Calu3 (cell line): ENCODE measurements at regions not wholly inside any gene's neighbourhood (a gene's known extent, or its start where the extent isn't known, plus 50 kb on each side); places are given as distances from the start of the nearest gene placed in this dataset.
A peak's percentile ranks its signal among the peaks of the same experiment; 100 is the strongest.

Source experiments
- BruUV-seq: library from RNA; stranded (reverse); fragments of 400-500 nt; replicated peaks from 2 replicates; lab custom pipeline; 2021; lab: Mats Ljungman, UMichigan
- CTCF ChIA-PET: fragments of 300-600 bp; sonication (Branson Sonifier 250); formaldehyde crosslinking; loops from one replicate; lab custom pipeline; 2022; ENCODE audit warnings: antibody characterized with exemption; lab: Charles Lee
- DNase-seq: peaks from one replicate; pipeline ENCODE4 v3.0.0; 2022
- H3K27ac Mint-ChIP-seq: one replicate; pipeline ENCODE4 v1.8.0; 2022; ENCODE audit warnings: mixed read lengths; ENCODE audit not compliant: unreplicated experiment
- H3K27me3 Mint-ChIP-seq: one replicate; pipeline ENCODE4 v1.8.0; 2022; ENCODE audit warnings: mixed read lengths; ENCODE audit not compliant: unreplicated experiment
- H3K36me3 Mint-ChIP-seq: one replicate; pipeline ENCODE4 v1.8.0; 2022; ENCODE audit warnings: mild to moderate bottlenecking, moderate library complexity, mixed read lengths; ENCODE audit not compliant: insufficient read depth, unreplicated experiment
- H3K4me1 Mint-ChIP-seq: one replicate; pipeline ENCODE4 v1.8.0; 2022; ENCODE audit warnings: mild to moderate bottlenecking, low read depth, mixed read lengths; ENCODE audit not compliant: unreplicated experiment
- H3K4me3 Mint-ChIP-seq: one replicate; pipeline ENCODE4 v1.8.0; 2022; ENCODE audit warnings: mild to moderate bottlenecking, low read depth, moderate library complexity, mixed read lengths; ENCODE audit not compliant: unreplicated experiment
- H3K9me3 Mint-ChIP-seq: one replicate; pipeline ENCODE4 v1.8.0; 2022; ENCODE audit warnings: low read depth, mixed read lengths; ENCODE audit not compliant: unreplicated experiment
- CTCF ChIP-seq: fragments of 200-600 bp; IDR thresholded peaks from one replicate; pipeline ENCODE4 v1.8.0; 2022; ENCODE audit warnings: antibody characterized with exemption; ENCODE audit not compliant: unreplicated experiment
- intact Hi-C: fragments of 100-400 bp; cut with micrococcal nuclease; formaldehyde crosslinking; loops from one replicate; pipeline ENCODE4 v1.10.0; 2022; ENCODE audit not compliant: unreplicated experiment

- intact Hi-C loops: no loop called here
- Mint-ChIP-seq H3K9me3 (no peaks in the 10 kb centered on the region), H3K36me3 (no peaks in the 10 kb centered on the region), H3K4me1 (peaks cover 8% of the 10 kb centered on the region), H3K27ac (no peak overlapping the region), H3K4me3 (no peak overlapping the region), H3K27me3 (no peaks in the 10 kb centered on the region)
- no TSS peak for BruUV-seq
- no peak for DNase-seq
- CTCF ChIA-PET: interaction anchor here (0.8 to 1.3 kb wide), 2 partner anchors 10 to 456 kb away, joined by 3 read pairs; no protein-coding TSS in a partner anchor
- no peak for TF ChIP-seq CTCF
Measured at GRCh38 chr1:229147072-229147471, 123.8 kb upstream of the RAB4A start.

- no TSS peak for BruUV-seq
- CTCF ChIA-PET: interaction anchor here (0.6 to 1.1 kb wide), 3 partner anchors 11 to 108 kb away, joined by 3 to 4 read pairs (median 4); no protein-coding TSS in a partner anchor
- no peak overlapping the region for H3K27ac Mint-ChIP-seq
- H3K4me3 Mint-ChIP-seq: no peak overlapping the region
- no peaks in the 10 kb centered on the region for H3K36me3 Mint-ChIP-seq
- intact Hi-C loops: no loop called here
- no peak for TF ChIP-seq CTCF
- DNase-seq: peak; percentile 58
- no peaks in the 10 kb centered on the region for H3K9me3 Mint-ChIP-seq
- H3K27me3 Mint-ChIP-seq: no peaks in the 10 kb centered on the region
- H3K4me1 Mint-ChIP-seq: no peaks in the 10 kb centered on the region
Measured at GRCh38 chr1:229148041-229148671, 122.8 kb upstream of the RAB4A start.

GRCh38 chr1:229148743-229149142, 122.2 kb upstream of the RAB4A start:
- Mint-ChIP-seq H3K9me3 (no peaks in the 10 kb centered on the region), H3K4me1 (no peaks in the 10 kb centered on the region), H3K27ac (no peak overlapping the region), H3K27me3 (no peaks in the 10 kb centered on the region), H3K36me3 (no peaks in the 10 kb centered on the region), H3K4me3 (no peak overlapping the region)
- TF ChIP-seq CTCF: no peak
- intact Hi-C loops: no loop called here
- CTCF ChIA-PET: interaction anchor here (1.1 kb wide), 1 partner anchor 24 kb away, joined by 4 read pairs; no protein-coding TSS in a partner anchor
- DNase-seq: no peak
- no TSS peak for BruUV-seq

GRCh38 chr1:229149435-229149834, 121.5 kb upstream of the RAB4A start:
- TF ChIP-seq CTCF: no peak
- H3K9me3 Mint-ChIP-seq: no peaks in the 10 kb centered on the region
- no peak for DNase-seq
- H3K27me3 Mint-ChIP-seq: no peaks in the 10 kb centered on the region
- H3K27ac Mint-ChIP-seq: no peak overlapping the region
- no TSS peak for BruUV-seq
- no peaks in the 10 kb centered on the region for H3K36me3 Mint-ChIP-seq
- CTCF ChIA-PET: no interaction called here
- intact Hi-C loops: no loop called here
- no peak overlapping the region for H3K4me3 Mint-ChIP-seq
- H3K4me1 Mint-ChIP-seq: no peaks in the 10 kb centered on the region
